ENCODE measurements at regions not wholly inside any gene's neighbourhood (a gene's known extent, or its start where the extent isn't known, plus 50 kb on each side); places are given as distances from the start of the nearest gene placed in this dataset.

GRCh38 chr11:93067881-93068390, 98.5 kb downstream of the MTNR1B start:
- DNase-seq (ENCODE audit: extremely low read depth, low read depth): no peak
- TF ChIP-seq, protein P1, sequence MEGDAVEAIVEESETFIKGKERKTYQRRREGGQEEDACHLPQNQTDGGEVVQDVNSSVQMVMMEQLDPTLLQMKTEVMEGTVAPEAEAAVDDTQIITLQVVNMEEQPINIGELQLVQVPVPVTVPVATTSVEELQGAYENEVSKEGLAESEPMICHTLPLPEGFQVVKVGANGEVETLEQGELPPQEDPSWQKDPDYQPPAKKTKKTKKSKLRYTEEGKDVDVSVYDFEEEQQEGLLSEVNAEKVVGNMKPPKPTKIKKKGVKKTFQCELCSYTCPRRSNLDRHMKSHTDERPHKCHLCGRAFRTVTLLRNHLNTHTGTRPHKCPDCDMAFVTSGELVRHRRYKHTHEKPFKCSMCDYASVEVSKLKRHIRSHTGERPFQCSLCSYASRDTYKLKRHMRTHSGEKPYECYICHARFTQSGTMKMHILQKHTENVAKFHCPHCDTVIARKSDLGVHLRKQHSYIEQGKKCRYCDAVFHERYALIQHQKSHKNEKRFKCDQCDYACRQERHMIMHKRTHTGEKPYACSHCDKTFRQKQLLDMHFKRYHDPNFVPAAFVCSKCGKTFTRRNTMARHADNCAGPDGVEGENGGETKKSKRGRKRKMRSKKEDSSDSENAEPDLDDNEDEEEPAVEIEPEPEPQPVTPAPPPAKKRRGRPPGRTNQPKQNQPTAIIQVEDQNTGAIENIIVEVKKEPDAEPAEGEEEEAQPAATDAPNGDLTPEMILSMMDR (IDR thresholded peaks at IDR 0.05; ENCODE audit: low read depth, low read length): no peak

GRCh38 chr11:93072229-93072914, 102.9 kb downstream of the MTNR1B start:
- TF ChIP-seq, protein P1 (IDR thresholded peaks at IDR 0.05; ENCODE audit: low read depth, low read length): no peak
- no peak for DNase-seq (ENCODE audit: extremely low read depth, low read depth)

GRCh38 chr11:93073026-93073425, 103.6 kb downstream of the MTNR1B start:
- TF ChIP-seq, protein P1 (IDR thresholded peaks at IDR 0.05; ENCODE audit: low read depth, low read length): no peak

GRCh38 chr11:93073508-93074280, 104.2 kb downstream of the MTNR1B start:
- TF ChIP-seq, protein P1 (IDR thresholded peaks at IDR 0.05; ENCODE audit: low read depth, low read length): no peak

More at GRCh38 chr11:93073026-93073425, 103.6 kb downstream of the MTNR1B start:
- no peak for DNase-seq (ENCODE audit: extremely low read depth, low read depth)

DNA sequence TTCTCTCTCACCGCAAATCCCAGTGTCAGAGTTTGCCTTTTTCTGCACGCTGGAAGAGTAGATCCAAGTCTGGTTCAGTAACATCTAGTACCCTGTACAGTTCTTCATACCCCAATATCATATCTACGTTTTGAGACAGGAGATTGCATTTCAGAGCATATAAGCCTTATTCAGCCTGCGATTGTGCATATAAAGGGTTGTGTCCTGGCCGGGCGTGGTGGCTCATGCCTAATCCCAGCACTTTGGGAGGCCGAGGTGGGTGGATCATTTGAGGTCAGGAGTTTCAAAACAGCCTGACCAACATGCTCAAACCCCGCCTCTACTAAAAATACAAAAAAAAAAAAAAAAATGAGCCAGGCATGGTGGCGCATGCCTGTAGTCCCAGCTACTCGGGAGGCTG, 104.9 kb downstream of the MTNR1B start:
- no peak for DNase-seq (ENCODE audit: extremely low read depth, low read depth)
- TF ChIP-seq, protein P1 (IDR thresholded peaks at IDR 0.05; ENCODE audit: low read depth, low read length): no peak

More at GRCh38 chr11:93073508-93074280, 104.2 kb downstream of the MTNR1B start:
- DNase-seq (ENCODE audit: extremely low read depth, low read depth): no peak

- no peak for DNase-seq (ENCODE audit: extremely low read depth, low read depth)
- TF ChIP-seq, protein P1 (IDR thresholded peaks at IDR 0.05; ENCODE audit: low read depth, low read length): no peak
These were observed 106.3 kb downstream of the MTNR1B start for GRCh38 chr11:93075782-93076181.

Data from AG09319 (cell line).